NCI-H2081 (cell line): ENCODE measurements at regions not wholly inside any gene's neighbourhood (a gene's known extent, or its start where the extent isn't known, plus 50 kb on each side); places are given as distances from the start of the nearest gene placed in this dataset.
"Not testable (repeated sequence)": the region's sequence is repeated elsewhere in the genome, so short reads cannot be mapped to it uniquely, and the experiment has no call there.

Experiments
- DNase-seq, 2 experiments: peaks; one replicate each; lab custom pipeline; 2025; lab: John Stamatoyannopoulos, UW

GRCh38 chr2:84217456-84217855 lies 241.6 kb downstream of the SUCLG1 start:
- DNase-seq: no peak

GRCh38 chr2:84214455-84214854 lies 244.6 kb downstream of the SUCLG1 start:
- no peak for DNase-seq

GRCh38 chr2:84212611-84213314 lies 246.3 kb downstream of the SUCLG1 start:
- no peak for DNase-seq

- no peak for DNase-seq
Observed at GRCh38 chr2:84209941-84210340, 249.1 kb downstream of the SUCLG1 start.

- DNase-seq: no peak
Observed at GRCh38 chr2:84204995-84205394, 254.1 kb downstream of the SUCLG1 start.

GRCh38 chr2:84202166-84202565 lies 256.9 kb downstream of the SUCLG1 start:
- no peak for DNase-seq

- no peak for DNase-seq
Observed at GRCh38 chr2:84201158-84201557, 257.9 kb downstream of the SUCLG1 start.

GRCh38 chr2:84197901-84198300 lies 261.2 kb downstream of the SUCLG1 start:
- DNase-seq: no peak

- DNase-seq: no peak
Observed at GRCh38 chr2:84194949-84195644, 264.0 kb downstream of the SUCLG1 start.

- DNase-seq: no peak
Observed at GRCh38 chr2:84194181-84194580, 264.9 kb downstream of the SUCLG1 start.

GRCh38 chr2:84187258-84187657 lies 271.8 kb downstream of the SUCLG1 start:
- no peak for DNase-seq

- DNase-seq: no peak
Observed at GRCh38 chr2:84181927-84182326, 277.2 kb downstream of the SUCLG1 start.

- no peak for DNase-seq
Observed at GRCh38 chr2:84177733-84178132, 281.3 kb downstream of the SUCLG1 start.

- DNase-seq: no peak
Observed at GRCh38 chr2:84175970-84176369, 283.1 kb downstream of the SUCLG1 start.

GRCh38 chr2:84175340-84175739 lies 283.7 kb downstream of the SUCLG1 start:
- DNase-seq: no peak

- no peak for DNase-seq
Observed at GRCh38 chr2:84173041-84173440, 286.0 kb downstream of the SUCLG1 start.

GRCh38 chr2:84170979-84171378 lies 288.1 kb downstream of the SUCLG1 start:
- no peak for DNase-seq

- DNase-seq: no peak
Observed at GRCh38 chr2:84169871-84170270, 289.2 kb downstream of the SUCLG1 start.

GRCh38 chr2:84168552-84168951 lies 290.5 kb downstream of the SUCLG1 start:
- not testable (repeated sequence) for DNase-seq

- no peak for DNase-seq
Observed at GRCh38 chr2:84165256-84165655, 293.8 kb downstream of the SUCLG1 start.

- DNase-seq: peak; percentile 70 to 88
Observed at GRCh38 chr2:84160453-84160852, 298.6 kb downstream of the SUCLG1 start.

GRCh38 chr2:84158605-84159004 lies 300.5 kb downstream of the SUCLG1 start:
- no peak for DNase-seq

- no peak for DNase-seq
Observed at GRCh38 chr2:84152462-84152861, 306.6 kb downstream of the SUCLG1 start.

- no peak for DNase-seq
Observed at GRCh38 chr2:84144345-84144744, 314.7 kb downstream of the SUCLG1 start.
